H1 (cell line): ENCODE measurements at regions not wholly inside any gene's neighbourhood (a gene's known extent, or its start where the extent isn't known, plus 50 kb on each side); places are given as distances from the start of the nearest gene placed in this dataset.

Source experiments
- CEBPB ChIP-seq: IDR thresholded peaks from 2 replicates; pipeline ENCODE4 v1.6.1; 2012; ENCODE audit warnings: low read depth, low read length
- CTCF ChIP-seq, 3 experiments: IDR thresholded peaks; 1 replicate in 2 of 3; 2 replicates in 1 of 3; pipeline versions ENCODE4 v1.5.1 to v1.6.1; 2011; ENCODE audit warnings: low read length in 3 of 3, mild to moderate bottlenecking in 3 of 3, inconsistent platforms in 2 of 3, low read depth in 1 of 3, moderate library complexity in 1 of 3; ENCODE audit not compliant: insufficient read depth in 1 of 3; ENCODE audit errors: control extremely low read depth in 1 of 3
- EZH2 ChIP-seq: fragments of 200-600 bp; sonication (generic); IDR thresholded peaks from 2 replicates; pipeline ENCODE4 v1.7.1; 2012; ENCODE audit warnings: low read depth, mild to moderate bottlenecking, moderate library complexity, low read length, inconsistent platforms; ENCODE audit not compliant: severe bottlenecking
- HDAC2 ChIP-seq, 2 experiments: fragments of 300-600 bp in 1 of 2; sonication (generic) in 1 of 2; IDR thresholded peaks; 2 replicates each; pipeline ENCODE4 v1.6.1; 2011 to 2012; ENCODE audit warnings: low read depth in 2 of 2, low read length in 2 of 2, mild to moderate bottlenecking in 2 of 2, moderate library complexity in 2 of 2, borderline replicate concordance in 1 of 2, inconsistent platforms in 1 of 2
- HDAC6 ChIP-seq: IDR thresholded peaks from one replicate; pipeline ENCODE4 v1.7.1; 2012; ENCODE audit warnings: low read depth, mild to moderate bottlenecking, inconsistent platforms, low read length, moderate library complexity
- JUND ChIP-seq: IDR thresholded peaks from 2 replicates; pipeline ENCODE4 v1.6.1; 2011; ENCODE audit warnings: mild to moderate bottlenecking, improper control_type of control experiment, low read length
- KDM1A ChIP-seq: fragments of 200-600, 300-600 bp; sonication (generic); IDR thresholded peaks from 2 replicates; pipeline ENCODE4 v1.7.1; 2016; ENCODE audit warnings: mild to moderate bottlenecking, low read length, borderline replicate concordance
- MAX ChIP-seq: IDR thresholded peaks from 2 replicates; pipeline ENCODE4 v1.6.1; 2012; ENCODE audit warnings: inconsistent platforms
- PHF8 ChIP-seq: fragments of 200-600 bp; sonication (generic); conservative IDR thresholded peaks from 2 replicates; pipeline ENCODE4 v1.7.1; 2012; ENCODE audit warnings: low read depth, mild to moderate bottlenecking, inconsistent platforms, low read length, moderate library complexity
- POLR2A ChIP-seq, 2 experiments: IDR thresholded peaks; 1 replicate in 1 of 2; 2 replicates in 1 of 2; pipeline ENCODE4 v1.6.1; 2011; ENCODE audit warnings: low read depth in 2 of 2, low read length in 2 of 2, mild to moderate bottlenecking in 2 of 2; ENCODE audit errors: control extremely low read depth in 1 of 2
- SIN3A ChIP-seq, 2 experiments: IDR thresholded peaks in 1 of 2; conservative IDR thresholded peaks in 1 of 2; 2 replicates each; pipeline ENCODE4 v1.6.1; 2011 to 2012; ENCODE audit warnings: low read length in 2 of 2, improper control_type of control experiment in 1 of 2, low read depth in 1 of 2, mild to moderate bottlenecking in 1 of 2
- SP1 ChIP-seq: IDR thresholded peaks from 2 replicates; pipeline ENCODE4 v1.6.1; 2011; ENCODE audit warnings: low read depth, low read length
- SUZ12 ChIP-seq: fragments of 200-600 bp; sonication (generic); IDR thresholded peaks from 2 replicates; pipeline ENCODE4 v1.6.1; 2012; ENCODE audit warnings: mild to moderate bottlenecking, inconsistent platforms, low read length, moderate library complexity, mixed read lengths
- USF2 ChIP-seq: IDR thresholded peaks from 2 replicates; pipeline ENCODE4 v1.6.1; 2011; ENCODE audit warnings: low read length, improper control_type of control experiment

- TF ChIP-seq CTCF (IDR thresholded peaks at IDR 0.05; ENCODE audit: control extremely low read depth in 1 of 3, insufficient read depth in 1 of 3, low read depth in 1 of 3, low read length in 3 of 3) (no peak), EZH2 (no peak), SP1 (no peak), SUZ12 (no peak), SIN3A (conservative IDR thresholded peaks at IDR 0.05 in 1 of 2, IDR thresholded peaks at IDR 0.05 in 1 of 2; ENCODE audit: low read depth in 1 of 2, low read length in 2 of 2) (no peak), MAX (no peak), HDAC2 (IDR thresholded peaks at IDR 0.05; ENCODE audit: borderline replicate concordance in 1 of 2, low read depth in 2 of 2, low read length in 2 of 2) (no peak), JUND (no peak), CEBPB (no peak), KDM1A (no peak), POLR2A (IDR thresholded peaks at IDR 0.05; ENCODE audit: control extremely low read depth in 1 of 2, low read depth in 2 of 2, low read length in 2 of 2) (no peak), PHF8 (no peak), HDAC6 (no peak), USF2 (no peak)
Observed at GRCh38 chr10:57943701-57944100, 324.0 kb downstream of the IPMK start.
